ENCODE measurements at regions not wholly inside any gene's neighbourhood (a gene's known extent, or its start where the extent isn't known, plus 50 kb on each side); places are given as distances from the start of the nearest gene placed in this dataset.

DNA sequence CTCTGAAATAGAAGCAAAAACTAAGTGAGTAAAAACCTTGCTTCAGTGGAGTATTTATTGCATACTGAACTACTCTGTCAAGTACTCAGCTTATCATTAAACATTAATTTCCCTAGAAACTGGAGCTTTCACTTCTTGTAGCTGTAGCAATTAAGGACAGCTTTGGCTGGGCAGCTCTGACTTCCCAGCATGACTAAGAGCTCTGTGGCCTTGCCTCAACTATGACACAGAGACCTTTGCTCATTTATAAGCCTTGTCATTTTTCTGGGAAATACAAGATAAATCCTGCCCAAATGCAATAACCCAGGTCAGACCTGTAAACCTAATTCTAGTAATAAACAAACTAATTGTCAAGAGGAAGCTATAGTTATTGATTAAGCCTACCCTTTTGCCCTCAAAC lies 65.4 kb upstream of the STK32A start:
- peak; percentile 24 to 63 for DNase-seq (ENCODE audit: low read depth in 2 of 2)
- TF ChIP-seq, protein P1, sequence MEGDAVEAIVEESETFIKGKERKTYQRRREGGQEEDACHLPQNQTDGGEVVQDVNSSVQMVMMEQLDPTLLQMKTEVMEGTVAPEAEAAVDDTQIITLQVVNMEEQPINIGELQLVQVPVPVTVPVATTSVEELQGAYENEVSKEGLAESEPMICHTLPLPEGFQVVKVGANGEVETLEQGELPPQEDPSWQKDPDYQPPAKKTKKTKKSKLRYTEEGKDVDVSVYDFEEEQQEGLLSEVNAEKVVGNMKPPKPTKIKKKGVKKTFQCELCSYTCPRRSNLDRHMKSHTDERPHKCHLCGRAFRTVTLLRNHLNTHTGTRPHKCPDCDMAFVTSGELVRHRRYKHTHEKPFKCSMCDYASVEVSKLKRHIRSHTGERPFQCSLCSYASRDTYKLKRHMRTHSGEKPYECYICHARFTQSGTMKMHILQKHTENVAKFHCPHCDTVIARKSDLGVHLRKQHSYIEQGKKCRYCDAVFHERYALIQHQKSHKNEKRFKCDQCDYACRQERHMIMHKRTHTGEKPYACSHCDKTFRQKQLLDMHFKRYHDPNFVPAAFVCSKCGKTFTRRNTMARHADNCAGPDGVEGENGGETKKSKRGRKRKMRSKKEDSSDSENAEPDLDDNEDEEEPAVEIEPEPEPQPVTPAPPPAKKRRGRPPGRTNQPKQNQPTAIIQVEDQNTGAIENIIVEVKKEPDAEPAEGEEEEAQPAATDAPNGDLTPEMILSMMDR (IDR thresholded peaks at IDR 0.05; ENCODE audit: low read depth, low read length): no peak
- no peak overlapping the region for H3K4me3 ChIP-seq (replicated peaks in 1 of 2; ENCODE audit: low read depth in 2 of 2, low read length in 2 of 2)

DNA sequence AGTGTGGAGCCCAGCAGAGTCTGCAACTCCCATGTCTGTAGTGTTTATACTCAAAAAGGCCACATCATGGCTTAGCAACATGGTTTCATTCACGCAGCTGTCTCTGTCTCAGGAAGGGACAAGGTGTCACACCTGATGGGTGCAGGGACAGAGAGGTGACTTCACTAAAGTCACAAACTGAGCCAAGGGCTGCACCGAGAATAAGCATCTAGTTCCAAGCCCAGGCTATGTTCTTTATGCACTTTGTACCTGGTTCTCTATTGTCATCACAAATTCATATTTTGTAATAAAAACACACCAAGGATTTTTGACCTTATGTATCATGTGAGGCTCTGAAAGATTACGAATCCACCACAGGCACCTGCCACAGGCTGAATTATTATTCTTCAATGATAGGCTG lies 64.9 kb upstream of the STK32A start:
- TF ChIP-seq, protein P1 (IDR thresholded peaks at IDR 0.05; ENCODE audit: low read depth, low read length): no peak

DNA sequence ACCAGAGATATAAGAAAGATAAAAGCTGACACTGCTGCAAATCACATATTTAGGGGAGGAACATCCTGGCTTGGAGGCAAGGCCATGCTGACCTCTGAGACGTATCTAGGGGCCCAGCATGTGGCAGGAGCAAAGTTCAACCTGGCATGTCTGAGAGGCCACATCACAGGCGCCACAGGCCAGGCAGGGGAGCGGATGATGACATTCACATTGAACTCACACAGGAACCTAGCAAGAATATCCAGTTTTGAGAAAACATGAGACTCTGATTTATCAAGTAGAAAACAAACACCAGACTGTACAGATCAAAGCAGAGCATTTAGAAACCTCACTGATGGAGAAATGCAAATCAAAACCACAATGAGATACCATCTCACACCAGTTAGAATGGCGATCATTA lies 64.2 kb upstream of the STK32A start:
- no peak overlapping the region for H3K4me3 ChIP-seq (replicated peaks in 1 of 2; ENCODE audit: low read depth in 2 of 2, low read length in 2 of 2)
- DNase-seq (ENCODE audit: low read depth in 2 of 2): no peak
- TF ChIP-seq, protein P1 (IDR thresholded peaks at IDR 0.05; ENCODE audit: low read depth, low read length): no peak

More for the DNA sequence above, 64.9 kb upstream of the STK32A start:
- H3K4me3 ChIP-seq (replicated peaks in 1 of 2; ENCODE audit: low read depth in 2 of 2, low read length in 2 of 2): no peak overlapping the region
- DNase-seq (ENCODE audit: low read depth in 2 of 2): no peak

DNA sequence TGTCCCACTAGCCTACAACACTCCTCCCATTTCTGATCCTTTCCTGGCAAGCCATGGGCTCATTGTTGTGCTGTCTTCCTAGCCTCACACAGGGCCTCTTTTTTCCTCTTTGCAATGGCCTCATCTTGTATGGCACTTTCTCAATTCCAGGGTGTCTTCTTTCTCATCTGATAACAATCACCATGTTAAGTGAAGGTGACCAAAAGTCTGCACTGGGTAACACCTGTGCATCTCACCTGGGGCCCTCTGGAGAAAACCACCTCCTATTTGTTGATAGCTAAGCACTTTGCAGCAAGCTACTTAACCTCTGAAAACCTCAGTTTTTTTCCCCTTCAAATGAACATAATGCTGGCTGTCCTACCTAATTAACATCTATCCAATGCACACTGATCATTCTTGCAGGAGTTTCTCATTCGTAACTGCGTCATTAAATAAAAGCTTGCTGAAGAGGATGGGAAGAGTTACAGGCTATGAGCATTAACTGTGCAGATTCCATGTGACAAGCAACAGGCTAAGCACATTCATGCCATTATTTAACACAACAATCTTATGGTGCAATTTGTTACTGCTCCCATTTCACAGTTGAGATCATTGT lies 60.1 kb upstream of the STK32A start:
- no peak overlapping the region for H3K4me3 ChIP-seq (replicated peaks in 1 of 2; ENCODE audit: low read depth in 2 of 2, low read length in 2 of 2)
- DNase-seq (ENCODE audit: low read depth in 2 of 2): no peak
- TF ChIP-seq, protein P1 (IDR thresholded peaks at IDR 0.05; ENCODE audit: low read depth, low read length): no peak

DNA sequence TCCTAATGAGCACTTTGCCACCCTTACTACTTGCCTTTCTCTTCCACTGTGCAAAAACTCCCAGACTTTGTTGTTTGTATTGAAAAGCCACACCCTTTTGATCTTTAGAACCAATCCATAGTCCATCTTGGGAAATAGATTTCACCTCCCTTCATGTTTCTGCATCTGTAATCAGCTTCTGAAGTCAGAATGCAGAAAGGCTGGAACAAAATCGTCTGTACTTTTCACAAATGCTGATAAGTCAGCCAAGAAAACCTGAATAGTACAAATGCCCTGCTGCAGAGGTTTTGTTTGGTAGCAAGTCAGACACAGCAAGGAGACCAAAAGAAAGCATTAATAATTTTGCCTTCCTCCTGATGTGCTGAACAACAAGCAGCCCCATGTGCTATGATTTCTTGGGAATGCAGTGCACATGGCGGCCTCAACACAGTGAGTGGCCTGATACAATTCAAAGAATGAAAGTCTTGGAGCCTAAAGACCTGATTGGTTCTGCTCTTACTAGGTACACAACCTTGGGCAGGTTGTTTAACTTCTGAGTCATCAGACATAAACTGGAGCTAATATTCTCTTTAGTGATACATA lies 59.2 kb upstream of the STK32A start:
- no peak for DNase-seq (ENCODE audit: low read depth in 2 of 2)
- H3K4me3 ChIP-seq (replicated peaks in 1 of 2; ENCODE audit: low read depth in 2 of 2, low read length in 2 of 2): no peak overlapping the region
- TF ChIP-seq, protein P1 (IDR thresholded peaks at IDR 0.05; ENCODE audit: low read depth, low read length): no peak

DNA sequence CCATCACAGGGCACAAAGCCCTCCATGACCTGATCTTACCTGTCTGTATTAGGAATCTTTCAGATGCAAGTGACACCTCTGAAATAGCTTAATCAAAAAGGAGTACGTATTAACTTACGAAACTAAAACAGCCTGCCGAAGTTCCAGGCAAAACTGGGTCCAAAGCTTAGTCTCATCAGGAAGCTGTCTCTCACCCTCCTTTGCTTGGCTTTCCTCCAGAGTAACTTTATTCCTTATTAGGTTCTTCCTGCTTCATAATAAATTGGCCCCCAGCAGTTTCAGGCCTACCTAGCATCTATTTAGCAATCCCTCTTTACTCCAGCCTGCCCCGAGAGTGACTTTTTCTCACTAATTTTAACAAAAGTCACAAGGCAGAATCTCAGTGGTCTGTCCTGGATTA lies 58.4 kb upstream of the STK32A start:
- no peak overlapping the region for H3K4me3 ChIP-seq (replicated peaks in 1 of 2; ENCODE audit: low read depth in 2 of 2, low read length in 2 of 2)
- TF ChIP-seq, protein P1 (IDR thresholded peaks at IDR 0.05; ENCODE audit: low read depth, low read length): no peak
- DNase-seq (ENCODE audit: low read depth in 2 of 2): peak in 1 of 2 donors; percentile 28

Measured in cardiac fibroblast (primary cell).